HG03575 (cell line): ENCODE measurements at regions not wholly inside any gene's neighbourhood (a gene's known extent, or its start where the extent isn't known, plus 50 kb on each side); places are given as distances from the start of the nearest gene placed in this dataset.

Experiments
- ATAC-seq: cut with Tn5 transposase; IDR thresholded peaks from one replicate; pipeline ENCODE4 v1.9.1; 2021; ENCODE audit not compliant: unreplicated experiment, insufficient number of reproducible peaks, low FRiP score; ENCODE audit errors: extremely low read depth

- no peak for ATAC-seq
Measured at GRCh38 chr5:107325866-107326265, 344.9 kb downstream of the EFNA5 start.

GRCh38 chr5:107324809-107325208 lies 345.9 kb downstream of the EFNA5 start:
- no peak for ATAC-seq

GRCh38 chr5:107324071-107324470 lies 346.7 kb downstream of the EFNA5 start:
- no peak for ATAC-seq

GRCh38 chr5:107323536-107323935 lies 347.2 kb downstream of the EFNA5 start:
- no peak for ATAC-seq

- ATAC-seq = no peak
Measured at GRCh38 chr5:107322936-107323335, 347.8 kb downstream of the EFNA5 start.

- no peak for ATAC-seq
Measured at GRCh38 chr5:107321906-107322305, 348.8 kb downstream of the EFNA5 start.

GRCh38 chr5:107320846-107321245 lies 349.9 kb downstream of the EFNA5 start:
- ATAC-seq = no peak

GRCh38 chr5:107320376-107320775 lies 350.4 kb downstream of the EFNA5 start:
- no peak for ATAC-seq

GRCh38 chr5:107319901-107320300 lies 350.8 kb downstream of the EFNA5 start:
- no peak for ATAC-seq

- ATAC-seq = no peak
Measured at GRCh38 chr5:107314330-107314729, 356.4 kb downstream of the EFNA5 start.

- ATAC-seq = no peak
Measured at GRCh38 chr5:107313921-107314320, 356.8 kb downstream of the EFNA5 start.

- no peak for ATAC-seq
Measured at GRCh38 chr5:107313098-107313497, 357.6 kb downstream of the EFNA5 start.

GRCh38 chr5:107310181-107310580 lies 360.6 kb downstream of the EFNA5 start:
- ATAC-seq = no peak

- ATAC-seq = no peak
Measured at GRCh38 chr5:107306594-107306993, 364.1 kb downstream of the EFNA5 start.

GRCh38 chr5:107306002-107306401 lies 364.7 kb downstream of the EFNA5 start:
- no peak for ATAC-seq

GRCh38 chr5:107304684-107305083 lies 366.1 kb downstream of the EFNA5 start:
- no peak for ATAC-seq

- no peak for ATAC-seq
Measured at GRCh38 chr5:107303171-107303968, 367.4 kb downstream of the EFNA5 start.

GRCh38 chr5:107302441-107302840 lies 368.3 kb downstream of the EFNA5 start:
- no peak for ATAC-seq

GRCh38 chr5:107301999-107302398 lies 368.7 kb downstream of the EFNA5 start:
- ATAC-seq = no peak

GRCh38 chr5:107300721-107301327 lies 369.9 kb downstream of the EFNA5 start:
- ATAC-seq = no peak

GRCh38 chr5:107296572-107296971 lies 374.2 kb downstream of the EFNA5 start:
- no peak for ATAC-seq
